ENCODE measurements at regions not wholly inside any gene's neighbourhood (a gene's known extent, or its start where the extent isn't known, plus 50 kb on each side); places are given as distances from the start of the nearest gene placed in this dataset.

GRCh38 chr1:219993554-219994433 lies 52.5 kb downstream of the EPRS1 start:
- DNase-seq: no peak
- H3K4me3 ChIP-seq: no peak overlapping the region
- no peaks in the 10 kb centered on the region for H3K27me3 ChIP-seq
- peaks cover 10% of the 10 kb centered on the region for H3K36me3 ChIP-seq
- H3K27ac ChIP-seq: no peak overlapping the region
- H3K4me1 ChIP-seq: no peaks in the 10 kb centered on the region
- H3K9me3 ChIP-seq (replicated peaks): no peaks in the 10 kb centered on the region

GRCh38 chr1:219991919-219992318 lies 54.4 kb downstream of the EPRS1 start:
- Histone ChIP-seq H3K27ac (no peak overlapping the region), H3K9me3 (replicated peaks) (no peaks in the 10 kb centered on the region), H3K4me1 (no peaks in the 10 kb centered on the region), H3K27me3 (no peaks in the 10 kb centered on the region), H3K4me3 (no peak overlapping the region), H3K36me3 (peaks cover 15% of the 10 kb centered on the region)
- DNase-seq: no peak

- Histone ChIP-seq H3K36me3 (peaks cover 19% of the 10 kb centered on the region), H3K9me3 (replicated peaks) (no peaks in the 10 kb centered on the region), H3K4me3 (no peak overlapping the region)
These were observed 54.8 kb downstream of the EPRS1 start for GRCh38 chr1:219991511-219991810.

GRCh38 chr1:219990782-219991510 lies 55.4 kb downstream of the EPRS1 start:
- peaks cover 20% of the 10 kb centered on the region for H3K36me3 ChIP-seq
- peak in 1 of 2 experiments; percentile 62 for DNase-seq

More at GRCh38 chr1:219991511-219991810, 54.8 kb downstream of the EPRS1 start:
- no peak overlapping the region for H3K27ac ChIP-seq
- no peak for DNase-seq
- H3K27me3 ChIP-seq: no peaks in the 10 kb centered on the region
- H3K4me1 ChIP-seq: no peaks in the 10 kb centered on the region

GRCh38 chr1:219989766-219990165 lies 56.5 kb downstream of the EPRS1 start:
- Histone ChIP-seq H3K36me3 (peaks cover 22% of the 10 kb centered on the region), H3K27ac (no peak overlapping the region), H3K27me3 (no peaks in the 10 kb centered on the region), H3K4me3 (no peak overlapping the region), H3K4me1 (no peaks in the 10 kb centered on the region), H3K9me3 (replicated peaks) (no peaks in the 10 kb centered on the region)
- DNase-seq: no peak

More at GRCh38 chr1:219990782-219991510, 55.4 kb downstream of the EPRS1 start:
- Histone ChIP-seq H3K4me1 (no peaks in the 10 kb centered on the region), H3K27ac (no peak overlapping the region), H3K27me3 (no peaks in the 10 kb centered on the region), H3K4me3 (no peak overlapping the region), H3K9me3 (replicated peaks) (no peaks in the 10 kb centered on the region)

- no peaks in the 10 kb centered on the region for H3K9me3 ChIP-seq (replicated peaks)
- no peak overlapping the region for H3K4me3 ChIP-seq
- H3K27ac ChIP-seq: no peak overlapping the region
- H3K36me3 ChIP-seq: peaks cover 22% of the 10 kb centered on the region
- H3K27me3 ChIP-seq: no peaks in the 10 kb centered on the region
- DNase-seq: no peak
- H3K4me1 ChIP-seq: no peaks in the 10 kb centered on the region
These were observed 57.5 kb downstream of the EPRS1 start for GRCh38 chr1:219988818-219989217.

GRCh38 chr1:219988387-219988786 lies 57.9 kb downstream of the EPRS1 start:
- no peaks in the 10 kb centered on the region for H3K27me3 ChIP-seq
- no peak for DNase-seq
- H3K9me3 ChIP-seq (replicated peaks): no peaks in the 10 kb centered on the region
- H3K27ac ChIP-seq: no peak overlapping the region
- no peaks in the 10 kb centered on the region for H3K4me1 ChIP-seq
- H3K36me3 ChIP-seq: peaks cover 22% of the 10 kb centered on the region
- H3K4me3 ChIP-seq: no peak overlapping the region

- Histone ChIP-seq H3K27me3 (no peaks in the 10 kb centered on the region), H3K27ac (no peak overlapping the region), H3K4me1 (no peaks in the 10 kb centered on the region), H3K36me3 (peaks cover 30% of the 10 kb centered on the region), H3K4me3 (no peak overlapping the region), H3K9me3 (replicated peaks) (no peaks in the 10 kb centered on the region)
- no peak for DNase-seq
These were observed 59.0 kb upstream of the SLC30A10 start for GRCh38 chr1:219987325-219987724.

- no peaks in the 10 kb centered on the region for H3K9me3 ChIP-seq (replicated peaks)
- H3K27ac ChIP-seq: no peak overlapping the region
- no peak for DNase-seq
- peaks cover 40% of the 10 kb centered on the region for H3K36me3 ChIP-seq
- no peak overlapping the region for H3K4me3 ChIP-seq
- no peaks in the 10 kb centered on the region for H3K27me3 ChIP-seq
- H3K4me1 ChIP-seq: no peaks in the 10 kb centered on the region
These were observed 56.8 kb upstream of the SLC30A10 start for GRCh38 chr1:219985169-219985568.
